Left lobe of liver (tissue), 2 donors: ENCODE measurements at regions not wholly inside any gene's neighbourhood (a gene's known extent, or its start where the extent isn't known, plus 50 kb on each side); places are given as distances from the start of the nearest gene placed in this dataset.

Experiments
- ATAC-seq: fragments of 200-7000 bp; cut with Tn5 transposase; one replicate; pipeline ENCODE4 v1.9.1; 2020; ENCODE audit warnings: mild to moderate bottlenecking, moderate library complexity
- DNase-seq: peaks from one replicate; pipeline ENCODE4 v3.0.0-alpha.2; 2020; ENCODE audit warnings: low spot score
- donor health status: DM: no; HTN: no; CAD: no; lungs with moderate emphysema.
- donor health status: DM: no; HTN: yes; CAD: no.

DNA sequence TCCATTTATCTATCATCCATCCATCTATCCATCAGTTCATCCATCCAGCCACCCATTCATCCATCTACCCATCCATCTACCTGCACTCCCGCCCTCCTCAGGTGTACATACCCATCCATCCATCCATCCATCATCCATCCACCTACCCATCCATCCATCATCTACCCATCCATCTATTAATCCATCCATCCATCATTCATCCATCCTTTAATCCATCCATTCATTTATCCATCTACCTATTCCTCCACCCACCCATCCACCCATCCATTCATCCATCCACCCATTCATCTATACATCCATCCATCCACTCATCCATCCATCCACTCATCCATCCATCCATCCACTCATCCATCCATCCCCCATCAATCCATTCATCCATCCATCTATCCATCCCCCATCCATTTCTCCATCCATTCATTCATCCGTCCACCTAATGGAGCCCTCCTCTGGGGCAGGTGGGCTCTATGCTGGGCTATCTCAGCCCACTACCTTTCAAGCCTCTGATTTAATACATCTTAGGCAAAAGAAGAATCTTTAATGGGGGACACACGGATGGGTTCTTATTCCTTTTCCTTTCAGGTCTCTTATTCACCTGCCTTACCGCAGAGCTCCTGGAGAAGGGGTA lies 178.9 kb downstream of the URI1 start:
- no peak for DNase-seq

DNA sequence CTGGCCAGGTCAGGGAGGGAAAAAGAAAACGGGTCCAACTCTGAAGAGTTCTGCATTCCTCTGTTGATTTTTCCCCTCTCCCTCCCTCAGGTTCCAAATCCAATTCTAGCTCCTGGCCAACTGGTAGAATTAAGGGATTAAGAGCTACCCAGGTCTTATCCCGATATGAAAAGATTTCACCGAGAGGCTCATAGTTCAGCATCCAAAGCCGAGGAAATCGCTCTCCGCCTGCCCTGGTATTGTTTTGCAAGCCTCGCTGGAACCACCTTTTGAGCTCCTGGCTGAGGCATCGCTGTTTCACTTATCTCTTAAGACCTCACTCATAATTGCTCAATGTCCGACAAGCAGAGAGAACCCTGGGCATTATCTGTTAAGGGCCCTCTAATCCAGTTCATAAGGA lies 180.4 kb downstream of the URI1 start:
- no peak for DNase-seq
- ATAC-seq = no peak

More for the DNA sequence above, 178.9 kb downstream of the URI1 start:
- ATAC-seq = no peak

DNA sequence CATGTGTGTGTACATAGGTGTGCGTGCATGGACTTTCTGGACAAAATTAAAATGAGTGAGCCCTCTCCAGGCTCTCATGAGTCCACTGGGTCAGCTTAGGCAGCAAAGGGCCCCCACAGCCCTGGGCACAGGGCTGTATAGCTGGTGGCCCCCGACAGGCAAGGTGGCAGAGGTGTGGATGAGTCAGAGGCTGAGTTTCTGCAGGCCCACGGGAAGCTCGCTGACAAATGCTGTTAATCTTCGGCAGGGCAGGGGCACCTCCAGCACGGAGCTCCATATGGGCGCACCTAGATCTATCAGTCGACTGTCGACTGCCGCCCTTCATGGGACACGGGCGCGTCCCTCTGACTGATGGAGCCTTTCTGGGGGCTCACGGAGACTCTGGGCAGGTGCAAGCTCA lies 181.1 kb downstream of the URI1 start:
- ATAC-seq = no peak

DNA sequence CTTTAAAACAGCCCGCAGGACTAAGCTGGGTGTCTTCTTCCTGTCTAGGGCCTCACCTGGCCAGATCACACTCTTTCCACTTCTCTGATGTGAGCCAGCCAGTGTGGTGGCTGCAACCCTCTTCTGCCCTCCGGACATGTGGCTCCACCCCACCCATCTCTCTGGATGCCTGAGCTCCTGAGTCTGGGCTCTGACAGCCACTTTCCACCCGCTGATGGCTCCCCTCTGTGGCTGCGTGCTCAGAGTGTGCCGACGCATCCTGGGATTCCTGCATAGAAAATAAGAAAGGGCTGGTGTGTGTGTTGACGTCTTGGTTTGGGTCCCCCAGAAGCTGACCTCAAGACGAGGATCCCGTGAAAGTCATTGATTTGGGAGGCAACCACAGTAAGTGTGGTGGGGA lies 181.6 kb downstream of the URI1 start:
- ATAC-seq (no peak), DNase-seq (no peak)

More for the DNA sequence above, 181.1 kb downstream of the URI1 start:
- no peak for DNase-seq

DNA sequence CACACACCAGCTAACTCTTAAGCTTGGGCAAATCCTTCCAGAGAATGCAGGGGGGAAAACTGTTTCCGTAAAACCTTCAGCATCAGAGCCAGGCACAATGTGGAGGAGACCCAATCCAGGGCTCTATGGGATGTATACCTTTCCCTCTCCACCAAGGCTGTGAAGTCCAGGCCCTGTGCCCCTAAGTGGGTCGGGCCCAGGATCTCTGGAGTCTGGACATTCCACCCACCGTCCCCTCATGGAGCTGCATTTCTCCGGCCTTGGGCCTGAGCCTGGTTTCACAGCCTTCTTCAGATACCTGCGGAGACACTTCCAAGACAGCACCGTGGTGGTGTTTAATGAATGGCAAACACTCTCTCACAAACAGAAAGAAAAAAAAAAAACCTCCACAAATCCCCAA lies 186.2 kb downstream of the URI1 start:
- ATAC-seq (no peak), DNase-seq (no peak)

DNA sequence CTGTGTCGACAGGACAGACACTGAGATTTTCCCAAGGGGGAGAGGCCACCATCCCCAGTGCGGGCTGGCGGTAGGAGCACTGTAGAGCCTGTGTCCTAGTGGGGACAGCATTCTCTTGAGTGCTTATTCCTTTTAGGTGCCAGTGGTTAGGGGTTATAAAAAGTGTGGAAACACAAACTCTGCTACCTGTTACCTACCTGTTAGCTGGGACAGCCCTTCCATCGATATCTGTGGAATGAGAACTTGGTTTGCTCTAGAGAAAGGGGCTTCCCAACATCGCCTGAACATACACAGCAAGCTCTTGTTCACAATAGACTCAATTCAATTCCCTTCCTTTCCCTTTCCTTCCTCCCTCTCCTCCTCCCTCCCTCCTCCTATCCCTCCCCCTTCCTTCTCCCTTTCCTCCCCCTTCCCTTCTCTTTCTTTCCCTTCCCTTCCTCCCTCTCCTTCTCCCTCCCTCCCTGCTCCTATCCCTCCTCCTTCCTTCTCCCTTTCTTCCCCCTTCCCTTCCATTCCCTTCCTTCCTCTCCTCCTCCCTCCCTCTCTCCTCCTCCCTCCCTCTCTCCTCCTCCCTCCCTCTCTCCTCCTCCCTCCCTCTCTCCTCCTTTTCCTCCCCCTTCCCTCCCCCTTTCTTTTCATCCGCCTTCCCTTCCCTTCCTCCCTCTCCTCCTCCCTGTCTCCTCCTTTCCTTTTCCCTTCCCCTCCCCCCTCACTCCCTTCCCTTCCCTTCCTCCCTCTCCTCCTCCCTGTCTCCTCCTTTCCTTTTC lies 188.5 kb downstream of the URI1 start:
- ATAC-seq (no peak), DNase-seq (no peak)

DNA sequence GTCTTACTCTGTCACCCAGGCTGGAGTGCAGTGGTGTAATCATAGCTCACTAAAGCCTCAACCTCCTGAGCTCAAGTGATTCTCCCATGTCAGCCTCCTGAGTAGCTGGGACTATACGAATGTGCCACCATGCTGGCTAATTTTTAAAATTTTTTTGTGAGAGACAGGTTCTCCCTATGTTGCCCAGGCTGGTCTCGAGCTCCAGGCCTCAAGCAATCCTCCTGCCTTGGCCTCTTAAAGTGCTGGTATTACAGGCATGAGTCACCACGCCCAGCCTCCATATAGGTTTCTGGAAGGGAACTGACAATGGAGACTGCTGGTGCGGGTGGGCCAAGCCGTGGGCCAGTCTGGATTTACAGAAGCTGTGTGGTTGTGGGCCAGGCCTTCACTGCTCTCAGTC lies 189.2 kb downstream of the URI1 start:
- ATAC-seq = no peak
- no peak for DNase-seq

DNA sequence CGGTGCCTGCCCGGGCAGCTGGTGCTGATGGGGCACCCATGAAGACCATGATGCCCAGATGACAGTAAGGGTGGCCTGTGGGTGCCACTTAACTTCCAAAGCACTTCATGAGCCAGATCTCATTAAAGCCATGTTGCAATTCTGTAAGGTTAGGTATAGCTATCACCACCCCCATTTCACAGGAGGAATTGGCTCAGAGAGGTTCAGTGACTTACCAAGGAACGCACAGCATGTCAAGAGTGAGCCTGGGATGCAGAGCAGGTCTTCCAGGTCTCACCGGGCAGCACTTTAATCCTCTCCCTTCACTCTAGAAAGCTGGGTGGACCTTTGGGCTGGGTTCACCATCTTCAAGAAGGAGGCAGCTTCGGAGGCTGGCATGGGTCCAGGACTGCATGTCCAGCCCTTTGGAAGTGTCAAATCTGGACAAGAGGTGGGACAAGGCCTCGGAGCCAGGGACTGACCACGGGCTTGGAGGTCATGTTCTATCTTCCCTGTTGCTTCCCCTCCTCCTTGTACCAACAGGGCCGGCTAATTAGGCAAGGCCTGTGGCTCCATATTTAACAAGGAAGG lies 189.8 kb downstream of the URI1 start:
- ATAC-seq = no peak
- DNase-seq = no peak

DNA sequence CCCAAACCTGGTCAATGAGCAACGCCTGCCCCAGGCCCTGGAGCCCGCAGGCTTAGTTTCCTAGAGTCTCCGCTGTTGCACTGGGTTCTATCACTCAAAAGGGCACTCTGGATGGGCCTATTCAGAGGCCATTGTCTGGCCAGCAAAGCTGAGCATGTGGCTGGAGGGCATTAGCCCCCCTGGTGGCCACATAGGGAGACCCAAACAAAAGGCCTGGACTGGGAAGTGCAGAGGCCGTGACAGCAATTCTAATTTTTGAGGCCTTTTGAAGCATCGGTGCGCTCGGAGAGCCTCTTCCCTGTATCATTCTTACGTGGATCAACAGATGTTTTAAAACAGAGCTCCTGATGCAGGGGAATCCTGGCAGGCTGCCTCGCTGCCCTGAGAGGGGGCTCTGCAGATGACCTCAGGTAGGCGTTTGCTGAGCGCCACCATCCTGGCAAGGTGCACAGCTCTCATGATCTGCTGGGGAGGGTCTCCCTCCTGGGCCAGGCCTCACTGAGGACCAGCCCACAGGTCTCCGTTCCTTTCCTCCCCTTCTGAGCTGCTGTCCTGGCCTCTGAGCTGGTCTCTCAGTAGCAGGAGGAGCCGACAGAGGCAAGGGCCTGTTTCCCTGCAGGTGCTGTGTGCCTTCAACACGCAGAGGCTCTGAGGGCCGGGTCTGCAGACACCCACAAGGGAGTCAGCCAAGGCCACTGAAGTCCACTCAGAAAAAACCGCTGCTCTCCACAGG lies 190.5 kb downstream of the URI1 start:
- no peak for ATAC-seq
- DNase-seq = no peak

DNA sequence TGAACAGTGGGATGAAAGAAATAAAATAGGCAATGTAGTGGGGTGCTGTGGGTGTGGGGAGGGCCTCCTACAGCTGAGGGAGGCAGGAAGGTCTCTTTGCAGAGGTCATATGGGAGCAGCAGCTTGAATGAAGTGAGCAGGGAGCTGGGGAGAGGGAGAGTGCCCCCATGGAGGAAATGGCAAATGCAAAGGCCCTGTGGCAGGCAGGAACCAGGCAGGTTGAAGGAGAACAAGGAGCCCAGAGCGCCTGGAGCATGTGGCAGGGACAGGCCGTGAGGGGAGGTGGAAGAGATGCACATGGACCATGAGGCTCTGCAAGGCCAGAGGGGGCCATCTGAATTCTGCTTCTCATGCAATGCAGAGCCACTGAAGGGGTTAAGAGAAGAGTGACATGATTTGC lies 191.8 kb downstream of the URI1 start:
- no peak for DNase-seq
- no peak for ATAC-seq

DNA sequence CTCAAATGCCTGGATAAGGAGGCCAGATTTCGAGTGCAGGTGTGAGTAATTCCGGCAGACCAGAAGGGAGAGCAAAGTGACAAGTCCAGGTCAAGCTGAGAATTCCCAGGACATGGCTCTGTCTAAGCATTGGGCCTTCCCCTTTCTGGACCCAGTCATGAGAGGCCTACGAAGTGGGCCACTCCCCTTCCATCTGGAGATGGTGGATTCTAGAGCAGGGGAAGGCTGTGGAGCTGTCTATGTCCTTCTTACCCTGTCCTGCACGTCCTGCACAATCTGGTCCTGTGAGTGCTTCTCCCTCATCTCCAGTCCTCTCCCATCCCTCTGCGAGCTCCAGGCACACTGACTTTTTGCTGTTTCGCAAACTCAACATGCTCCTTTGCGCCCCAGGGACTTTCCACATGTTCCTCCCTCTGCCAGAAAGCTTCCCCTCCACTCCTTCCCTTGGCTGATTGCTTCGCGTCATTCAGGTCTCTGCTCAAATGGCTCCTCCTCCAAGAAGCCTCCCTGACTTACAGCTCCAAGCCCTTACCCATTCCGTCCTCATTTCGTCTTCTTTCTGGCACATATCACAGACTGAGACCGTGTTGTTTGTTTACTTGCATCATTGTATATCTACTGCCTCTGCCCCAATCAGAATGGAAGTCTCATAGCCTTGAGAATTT lies 193.2 kb downstream of the URI1 start:
- DNase-seq = no peak
- no peak for ATAC-seq

DNA sequence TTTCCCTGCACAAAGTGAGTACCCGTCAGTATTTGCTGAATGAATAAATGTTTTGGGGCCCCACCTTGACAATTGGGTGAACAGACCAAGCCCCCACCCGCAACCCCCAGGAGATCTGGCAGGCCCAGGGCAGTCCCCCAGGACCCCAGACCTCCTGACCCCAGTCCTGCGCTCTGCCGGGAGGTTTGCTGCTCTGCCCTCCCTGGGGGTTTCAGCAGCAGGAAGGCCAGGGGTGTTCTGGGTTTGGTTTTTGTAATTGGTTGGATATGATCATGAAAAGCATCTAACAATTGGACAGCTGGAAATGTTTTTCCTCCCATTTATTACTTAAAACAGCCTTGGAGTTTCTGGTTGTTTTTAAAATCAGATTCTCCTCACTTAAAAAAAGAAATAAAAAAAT lies 193.8 kb downstream of the URI1 start:
- ATAC-seq = no peak
- DNase-seq = no peak

DNA sequence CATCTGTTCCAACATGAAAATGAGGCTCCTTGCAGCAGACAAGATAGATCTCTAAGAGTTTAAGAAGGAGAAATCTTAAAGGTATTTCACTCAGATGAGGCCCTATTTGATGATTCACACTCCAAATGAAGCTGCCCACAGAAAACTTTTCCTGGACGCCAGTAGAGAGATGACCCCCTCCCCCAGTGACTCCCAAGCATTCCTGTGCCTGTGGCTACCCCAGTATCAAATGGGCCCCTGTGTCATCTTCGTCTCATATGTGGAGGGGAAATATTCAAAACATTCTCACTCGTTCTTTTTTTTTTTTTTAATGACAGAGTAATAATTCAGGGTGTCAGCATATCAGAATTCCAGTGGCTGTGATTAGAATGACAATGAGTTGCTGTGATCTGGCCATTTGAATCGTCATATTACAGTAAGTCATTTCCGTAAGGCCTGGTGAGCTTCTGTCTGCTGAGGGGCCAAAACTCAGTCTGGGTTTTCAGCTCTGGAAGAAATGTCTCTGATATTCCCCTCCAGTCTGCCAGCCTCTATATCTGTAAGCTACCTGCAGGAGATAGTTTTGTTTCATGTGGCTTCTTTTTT lies 194.7 kb downstream of the URI1 start:
- ATAC-seq (no peak), DNase-seq (no peak)

DNA sequence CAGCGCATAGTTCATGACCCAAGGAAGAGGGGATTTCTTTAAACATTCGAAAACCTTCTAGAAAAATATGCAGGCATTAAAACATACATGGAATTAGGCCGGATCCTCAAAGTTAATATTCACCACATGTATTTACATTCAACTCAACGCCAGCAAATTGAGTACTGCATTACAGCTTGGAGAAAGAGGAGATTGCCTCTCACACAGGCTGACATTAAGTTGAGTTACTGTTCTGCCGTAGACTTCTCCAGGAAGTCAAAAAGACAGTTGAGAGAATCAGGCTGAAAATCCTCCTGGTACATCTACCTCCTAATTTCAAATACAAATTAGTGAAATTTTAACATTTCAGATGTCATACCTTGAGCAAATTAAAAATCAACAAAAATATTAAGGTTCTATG lies 195.7 kb downstream of the URI1 start:
- ATAC-seq (no peak), DNase-seq (no peak)

DNA sequence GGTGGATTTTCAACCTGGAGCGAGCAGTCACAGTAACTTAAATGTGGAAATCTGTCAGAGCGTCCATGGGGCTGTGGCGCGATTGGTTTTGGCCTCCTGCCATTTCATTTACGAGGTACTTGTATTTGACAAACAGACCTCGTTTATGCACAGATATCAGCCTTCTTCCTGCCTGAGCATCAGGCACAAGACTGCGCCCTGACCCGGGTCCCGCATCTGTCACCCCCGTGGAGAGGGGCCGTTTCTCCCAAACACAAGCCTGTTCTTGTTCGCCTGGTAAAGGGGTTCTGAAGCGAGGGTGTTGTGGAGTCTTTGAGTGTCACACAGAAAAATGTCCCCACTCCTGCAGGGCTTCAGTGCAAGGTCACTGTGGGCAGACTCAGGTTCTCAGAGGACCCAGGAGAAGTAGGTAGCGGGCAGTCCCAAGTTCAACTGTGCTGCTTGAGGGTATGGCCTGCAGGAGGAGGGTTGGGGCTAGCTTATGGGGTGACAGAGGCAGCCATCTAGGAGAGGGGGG lies 202.3 kb downstream of the URI1 start:
- ATAC-seq (no peak), DNase-seq (no peak)

DNA sequence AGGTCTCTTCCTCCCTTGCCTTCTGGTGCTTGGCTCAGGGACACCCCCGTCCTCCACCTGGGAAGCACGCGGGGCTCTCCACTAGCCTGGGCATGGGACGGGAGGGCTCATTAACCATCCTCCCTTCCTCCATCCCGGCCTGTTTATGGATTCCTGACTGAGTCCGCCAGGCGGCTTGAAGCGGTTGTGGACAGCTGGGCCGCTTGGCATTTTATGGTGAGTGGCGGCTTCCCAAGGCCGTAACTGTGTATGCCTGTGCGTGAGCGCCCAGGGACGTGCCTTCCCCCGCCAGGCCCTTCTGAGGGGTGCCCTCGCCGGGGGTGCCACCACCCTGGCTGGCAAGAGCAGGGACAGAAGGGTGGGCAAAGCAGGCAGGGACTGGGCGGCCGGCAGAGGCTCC lies 202.8 kb downstream of the URI1 start:
- DNase-seq (no peak), ATAC-seq (no peak)

DNA sequence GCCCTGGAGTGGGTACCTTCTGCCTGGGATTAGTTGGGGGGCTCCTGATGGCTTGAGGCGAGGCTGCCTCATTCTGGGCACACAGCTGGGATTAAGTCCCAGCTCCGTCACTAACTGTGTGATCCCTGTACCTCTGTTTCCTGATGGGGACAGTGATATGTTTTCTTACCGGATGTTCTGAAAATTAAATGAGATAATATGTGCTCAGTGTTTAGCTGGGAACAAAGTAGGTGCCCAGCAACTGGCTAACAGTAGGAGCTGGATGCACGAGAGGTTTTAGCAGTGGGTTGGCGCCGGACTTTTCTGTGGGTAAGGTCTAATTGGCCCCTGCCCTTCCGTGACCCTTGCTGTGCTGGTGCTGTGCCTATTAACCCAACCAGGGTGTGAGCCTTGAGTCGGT lies 203.4 kb downstream of the URI1 start:
- no peak for DNase-seq
- ATAC-seq = no peak

DNA sequence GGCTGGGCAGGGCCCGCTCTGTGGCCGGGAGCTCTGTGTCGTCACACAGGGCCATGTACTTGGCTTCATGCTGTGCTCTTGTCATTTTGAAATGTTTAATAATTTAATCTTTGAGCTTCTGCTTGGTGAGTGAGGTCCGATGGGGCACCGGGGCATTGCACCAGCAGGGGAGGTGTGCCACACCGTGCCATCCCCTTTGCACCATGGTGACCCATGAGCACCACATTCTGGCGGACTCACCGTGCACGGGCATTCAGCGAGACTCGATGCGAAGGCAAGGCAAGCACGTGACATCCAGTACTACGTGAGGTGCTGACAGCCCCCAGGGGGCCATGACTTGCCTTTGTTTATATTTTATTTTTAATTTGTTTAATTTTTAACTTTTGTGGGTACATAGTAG lies 204.3 kb downstream of the URI1 start:
- no peak for DNase-seq
- no peak for ATAC-seq

DNA sequence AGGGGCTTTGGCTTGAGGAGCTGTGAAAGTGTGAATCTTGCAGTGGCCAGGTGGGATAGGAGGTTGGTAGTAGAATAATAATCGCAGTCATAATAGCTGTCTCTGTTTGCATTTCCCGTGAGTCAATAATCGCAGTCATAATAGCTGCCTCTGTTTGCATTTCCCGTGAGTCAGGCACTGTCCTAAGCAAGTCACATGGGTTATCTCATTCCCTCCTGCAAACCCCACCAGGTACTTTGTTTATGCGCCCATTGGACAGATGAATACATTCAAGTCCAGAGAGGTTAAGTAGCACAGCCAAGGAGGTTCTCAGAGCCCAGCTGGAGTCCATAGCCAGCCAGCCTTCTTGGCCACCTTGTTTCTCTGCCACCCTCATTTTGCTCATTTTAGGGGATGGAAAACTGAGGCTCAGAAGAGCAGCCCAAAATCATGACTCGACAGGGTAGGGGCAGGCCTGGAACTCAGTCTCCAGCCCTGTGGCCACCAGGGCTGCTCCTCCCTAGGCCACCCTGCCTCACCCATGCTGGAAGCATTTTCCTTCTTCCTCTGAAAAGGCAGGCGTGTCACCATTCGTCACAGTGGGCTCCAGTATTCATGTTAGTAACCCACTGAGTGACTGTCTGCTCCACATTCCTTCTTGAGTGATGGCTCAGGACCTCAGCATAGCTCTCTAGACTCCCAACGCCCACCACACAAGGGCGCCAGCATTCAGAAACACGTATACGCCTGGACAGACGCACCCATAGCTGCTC lies 206.2 kb downstream of the URI1 start:
- ATAC-seq (no peak), DNase-seq (no peak)

DNA sequence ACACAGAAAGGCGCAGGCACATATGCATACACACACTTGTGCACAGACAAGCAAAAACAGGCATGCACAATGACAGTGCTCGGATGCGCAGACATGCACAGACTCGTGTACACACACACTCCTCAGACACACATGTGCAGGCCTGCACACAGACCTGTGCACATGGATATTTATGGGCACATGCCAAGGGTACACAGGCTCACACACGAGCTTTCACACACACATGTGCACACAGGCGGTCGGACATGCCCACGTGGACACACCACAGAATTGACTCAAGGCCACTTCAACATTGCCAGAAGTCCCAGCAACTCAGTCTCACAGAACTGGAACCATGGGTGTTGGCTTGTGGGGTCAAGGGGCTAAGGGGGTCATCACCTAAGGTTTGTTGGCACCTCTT lies 206.8 kb downstream of the URI1 start:
- DNase-seq = no peak

More for the DNA sequence above, 206.8 kb downstream of the URI1 start:
- no peak for ATAC-seq
